HUES6 (cell line): ENCODE measurements at regions not wholly inside any gene's neighbourhood (a gene's known extent, or its start where the extent isn't known, plus 50 kb on each side); places are given as distances from the start of the nearest gene placed in this dataset.
A peak's percentile ranks its signal among the peaks of the same experiment; 100 is the strongest.
"Not testable (repeated sequence)": the region's sequence is repeated elsewhere in the genome, so short reads cannot be mapped to it uniquely, and the experiment has no call there.

Experiments
- H3K27ac ChIP-seq: 2 replicates; pipeline ENCODE4 v1.7.0; 2013; ENCODE audit warnings: low read depth, mild to moderate bottlenecking, low read length, inconsistent platforms
- H3K27me3 ChIP-seq: 2 replicates; pipeline ENCODE4 v1.6.1; 2013; ENCODE audit warnings: low read length; ENCODE audit not compliant: control insufficient read depth, insufficient read depth
- H3K36me3 ChIP-seq: 2 replicates; pipeline ENCODE4 v1.6.1; 2013; ENCODE audit warnings: low read length; ENCODE audit not compliant: control insufficient read depth, insufficient read depth
- H3K4me1 ChIP-seq: 2 replicates; pipeline ENCODE4 v1.6.1; 2013; ENCODE audit warnings: low read length; ENCODE audit not compliant: control insufficient read depth, insufficient read depth
- H3K4me3 ChIP-seq: 2 replicates; pipeline ENCODE4 v1.5.1; 2013; ENCODE audit warnings: low read depth, low read length
- H3K9ac ChIP-seq: one replicate; pipeline ENCODE4 v1.6.1; 2013; ENCODE audit warnings: mild to moderate bottlenecking, low read length
- H3K9me3 ChIP-seq: 2 replicates; pipeline ENCODE4 v1.6.1; 2013; ENCODE audit warnings: low read depth, low read length; ENCODE audit not compliant: control insufficient read depth, insufficient read depth

GRCh38 chrX:40868868-40869267 is 133.5 kb upstream of the MED14 start:
- Histone ChIP-seq H3K4me3 (no peak overlapping the region), H3K27me3 (no peaks in the 10 kb centered on the region), H3K36me3 (no peaks in the 10 kb centered on the region), H3K4me1 (no peaks in the 10 kb centered on the region; the same call in 1 of the 2 replicates), H3K9ac (no peak overlapping the region), H3K9me3 (peaks cover 48% of the 10 kb centered on the region), H3K27ac (no peak overlapping the region)

GRCh38 chrX:40870982-40871381 is 135.6 kb upstream of the MED14 start:
- H3K4me3 ChIP-seq, H3K27ac ChIP-seq, H3K4me1 ChIP-seq, H3K9ac ChIP-seq, H3K36me3 ChIP-seq, H3K27me3 ChIP-seq: not testable (repeated sequence)
- H3K9me3 ChIP-seq: peaks cover 29% of the 10 kb centered on the region

- H3K36me3 ChIP-seq: no peaks in the 10 kb centered on the region
- no peaks in the 10 kb centered on the region for H3K27me3 ChIP-seq
- H3K4me3 ChIP-seq: no peak overlapping the region
- peaks cover 29% of the 10 kb centered on the region for H3K9me3 ChIP-seq
- H3K9ac ChIP-seq: no peak overlapping the region
- H3K27ac ChIP-seq: no peak overlapping the region
- H3K4me1 ChIP-seq: no peaks in the 10 kb centered on the region; the same call in 1 of the 2 replicates
These were observed 136.2 kb upstream of the MED14 start for GRCh38 chrX:40871385-40872082.

GRCh38 chrX:40872351-40872750 is 137.0 kb upstream of the MED14 start:
- no peak overlapping the region for H3K27ac ChIP-seq
- no peaks in the 10 kb centered on the region for H3K4me1 ChIP-seq
- no peak overlapping the region for H3K9ac ChIP-seq

GRCh38 chrX:40875476-40875875 is 140.1 kb upstream of the MED14 start:
- Histone ChIP-seq H3K4me1 (peaks cover 20% of the 10 kb centered on the region), H3K36me3 (no peaks in the 10 kb centered on the region), H3K27me3 (no peaks in the 10 kb centered on the region), H3K9ac (no peak overlapping the region), H3K4me3 (no peak overlapping the region), H3K27ac (no peak overlapping the region), H3K9me3 (peaks cover 14% of the 10 kb centered on the region; the same call in 1 of the 2 replicates)

More at GRCh38 chrX:40872351-40872750, 137.0 kb upstream of the MED14 start:
- no peaks in the 10 kb centered on the region for H3K36me3 ChIP-seq
- peaks cover 22% of the 10 kb centered on the region for H3K9me3 ChIP-seq
- H3K4me3 ChIP-seq: no peak overlapping the region
- no peaks in the 10 kb centered on the region for H3K27me3 ChIP-seq

GRCh38 chrX:40877887-40878286 is 142.5 kb upstream of the MED14 start:
- no peaks in the 10 kb centered on the region for H3K36me3 ChIP-seq
- H3K27ac ChIP-seq: peak overlapping the region; percentile 89
- H3K4me3 ChIP-seq: no peak overlapping the region
- peak overlapping the region; percentile 63 for H3K9ac ChIP-seq
- peaks cover 23% of the 10 kb centered on the region for H3K4me1 ChIP-seq
- no peaks in the 10 kb centered on the region for H3K27me3 ChIP-seq
- H3K9me3 ChIP-seq: peaks cover 21% of the 10 kb centered on the region; the same call in 1 of the 2 replicates

GRCh38 chrX:40878766-40879165 is 143.4 kb upstream of the MED14 start:
- H3K4me1 ChIP-seq: peaks cover 23% of the 10 kb centered on the region
- H3K27ac ChIP-seq: peak overlapping the region; percentile 89
- H3K9me3 ChIP-seq: peaks cover 17% of the 10 kb centered on the region; the same call in 1 of the 2 replicates
- no peaks in the 10 kb centered on the region for H3K27me3 ChIP-seq
- H3K4me3 ChIP-seq: 0 out of 2 replicates have a peak overlapping the region, but pooled peaks have one; percentile 13
- H3K36me3 ChIP-seq: no peaks in the 10 kb centered on the region
- peak overlapping the region; percentile 69 for H3K9ac ChIP-seq

GRCh38 chrX:40879172-40879571 is 143.8 kb upstream of the MED14 start:
- H3K9ac ChIP-seq: peak overlapping the region; percentile 69
- H3K27me3 ChIP-seq, H3K36me3 ChIP-seq, H3K4me3 ChIP-seq: not testable (repeated sequence)
- H3K9me3 ChIP-seq: peaks cover 17% of the 10 kb centered on the region; the same call in 1 of the 2 replicates
- peaks cover 23% of the 10 kb centered on the region for H3K4me1 ChIP-seq
- H3K27ac ChIP-seq: peak overlapping the region; percentile 89

- H3K27me3 ChIP-seq: no peaks in the 10 kb centered on the region
- H3K4me3 ChIP-seq: no peak overlapping the region
- H3K27ac ChIP-seq: peak overlapping the region; percentile 56; the same call in 1 of the 2 replicates
- no peak overlapping the region for H3K9ac ChIP-seq
- peaks cover 23% of the 10 kb centered on the region for H3K4me1 ChIP-seq
- peaks cover 17% of the 10 kb centered on the region; the same call in 1 of the 2 replicates for H3K9me3 ChIP-seq
- H3K36me3 ChIP-seq: no peaks in the 10 kb centered on the region
These were observed 145.4 kb upstream of the MED14 start for GRCh38 chrX:40880712-40881111.

- Histone ChIP-seq H3K27ac (no peak overlapping the region), H3K4me3 (no peak overlapping the region), H3K4me1 (peaks cover 18% of the 10 kb centered on the region), H3K36me3 (no peaks in the 10 kb centered on the region), H3K9me3 (peaks cover 14% of the 10 kb centered on the region), H3K9ac (no peak overlapping the region), H3K27me3 (no peaks in the 10 kb centered on the region)
These were observed 147.8 kb upstream of the MED14 start for GRCh38 chrX:40883021-40883619.

GRCh38 chrX:40885989-40886388 is 150.6 kb upstream of the MED14 start:
- Histone ChIP-seq H3K27ac (no peak overlapping the region), H3K4me1 (peaks cover under 1% of the 10 kb centered on the region), H3K27me3 (no peaks in the 10 kb centered on the region), H3K9ac (no peak overlapping the region), H3K36me3 (no peaks in the 10 kb centered on the region), H3K9me3 (peaks cover 20% of the 10 kb centered on the region), H3K4me3 (no peak overlapping the region)
